ENCODE measurements at regions not wholly inside any gene's neighbourhood (a gene's known extent, or its start where the extent isn't known, plus 50 kb on each side); places are given as distances from the start of the nearest gene placed in this dataset.

DNA sequence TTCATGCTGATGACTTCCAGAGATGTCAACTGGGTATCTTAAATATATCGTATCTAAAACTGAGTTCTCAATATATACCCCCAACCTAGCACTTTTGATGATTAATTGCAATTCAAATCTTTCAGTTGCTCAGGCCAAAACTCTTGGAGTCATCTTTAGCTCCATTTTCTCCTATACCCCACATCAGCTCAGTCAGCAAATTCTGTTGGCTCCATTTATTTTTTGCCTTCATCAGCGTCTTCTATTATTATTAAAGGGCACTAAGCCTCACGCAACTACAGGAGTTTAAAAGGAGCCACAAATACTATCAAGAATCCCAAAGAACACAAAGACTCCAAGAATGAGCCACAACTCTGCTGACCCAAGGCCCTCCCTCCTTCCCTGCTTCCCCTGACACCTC, 134.9 kb downstream of the KCTD12 start:
- DNase-seq (ENCODE audit: low read depth in 3 of 3, low spot score in 2 of 3), result no peak

DNA sequence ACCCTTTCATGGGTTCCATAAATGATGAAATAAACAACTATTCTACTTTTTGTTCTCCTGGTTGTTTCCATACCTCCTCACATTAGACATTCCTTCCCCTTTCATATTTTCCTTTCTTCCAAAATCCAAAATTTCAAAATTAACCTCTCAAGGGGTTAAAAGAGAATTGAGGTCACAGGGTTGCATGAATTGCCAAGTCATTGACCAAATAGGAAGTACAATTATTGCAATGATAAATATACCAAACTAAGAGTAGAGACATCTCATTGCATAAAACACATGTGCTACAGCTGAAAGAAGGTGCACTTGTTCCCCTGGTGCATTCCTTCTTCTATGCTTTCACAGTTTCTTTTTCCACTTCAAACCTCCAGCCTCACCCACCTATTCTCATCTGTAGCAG, 136.1 kb downstream of the KCTD12 start:
- DNase-seq (ENCODE audit: low read depth in 3 of 3, low spot score in 2 of 3), result no peak

DNA sequence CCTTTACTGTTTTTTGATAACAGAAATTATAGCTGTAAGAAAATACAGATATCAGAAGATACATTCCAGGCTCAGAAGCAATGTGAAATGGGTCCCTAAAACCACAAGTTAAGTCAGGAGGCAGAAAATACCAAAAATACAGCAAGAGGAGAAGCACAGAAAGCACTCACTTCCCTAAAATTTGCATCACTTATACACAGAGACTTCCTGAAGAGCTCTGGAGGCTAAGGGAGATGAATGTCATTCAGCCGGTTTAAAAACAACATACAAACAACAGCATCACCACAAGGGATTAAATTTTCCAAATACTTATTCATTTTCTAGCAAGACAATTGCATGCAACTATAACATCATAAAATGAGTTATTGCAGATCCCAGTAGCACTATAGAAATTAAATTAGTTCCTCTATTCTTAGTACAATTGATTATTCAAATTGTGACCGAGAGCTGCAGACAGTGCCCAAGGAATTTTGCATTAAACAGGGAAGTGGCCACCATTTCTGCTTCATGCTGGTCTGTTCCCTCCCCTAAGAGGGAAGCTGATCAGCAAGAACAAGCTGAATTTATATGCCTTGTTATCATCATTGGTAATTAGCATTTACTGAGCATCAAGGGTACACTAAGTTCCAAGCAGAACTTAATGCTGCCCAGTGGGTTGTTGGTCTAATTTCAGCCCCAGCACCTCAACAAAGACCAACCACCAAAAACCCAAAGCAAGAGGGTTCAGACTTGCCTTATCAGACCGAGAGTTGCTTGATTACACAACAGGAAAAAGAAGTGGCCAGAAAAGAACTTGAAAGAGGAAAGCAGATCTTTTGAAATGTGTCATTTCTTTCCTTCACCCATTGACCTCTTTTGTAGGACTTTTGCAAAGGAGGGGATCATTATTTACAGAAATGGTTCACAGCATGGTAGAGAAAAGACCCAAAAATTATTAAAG, 140.7 kb downstream of the KCTD12 start:
- DNase-seq (ENCODE audit: low read depth in 3 of 3, low spot score in 2 of 3), result no peak

DNA sequence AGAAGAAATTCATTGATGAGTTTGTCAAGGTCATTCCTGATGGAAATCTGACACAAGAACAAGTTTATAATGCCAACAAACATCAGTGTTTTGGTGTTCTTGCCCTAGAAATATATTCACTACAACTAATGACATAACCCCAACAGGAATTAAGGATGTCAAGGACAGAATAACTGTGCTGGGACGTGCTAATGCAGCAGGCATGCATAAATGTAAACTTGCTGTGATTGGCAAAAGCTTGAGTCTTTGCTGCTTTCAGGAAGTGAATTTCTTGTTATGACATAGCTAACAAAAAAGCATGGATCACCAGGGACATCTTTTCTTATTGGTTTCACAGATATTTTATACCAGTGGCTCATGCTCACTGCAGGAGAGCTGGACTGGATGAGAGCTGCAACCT, 144.6 kb downstream of the KCTD12 start:
- DNase-seq (ENCODE audit: low read depth in 3 of 3, low spot score in 2 of 3), result no peak

DNA sequence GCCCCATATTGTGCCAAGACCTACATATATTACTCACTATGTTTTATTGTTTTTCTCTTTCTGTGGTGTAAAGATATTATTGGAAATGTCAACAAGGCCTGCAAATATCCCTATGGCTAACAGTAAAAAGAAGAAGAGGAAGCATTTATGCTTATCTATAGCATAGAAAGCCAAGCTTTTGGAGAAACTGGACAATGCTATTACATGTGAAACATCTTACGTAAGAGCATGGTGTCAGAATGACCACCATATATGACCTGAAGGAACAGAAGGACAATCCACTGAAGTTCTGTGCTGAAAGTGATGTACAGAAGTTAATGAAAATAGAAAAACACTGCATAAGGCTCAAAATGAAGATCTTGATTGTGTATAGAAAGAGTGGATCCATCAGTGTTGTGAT, 145.2 kb downstream of the KCTD12 start:
- no peak for DNase-seq (ENCODE audit: low read depth in 3 of 3, low spot score in 2 of 3)

DNA sequence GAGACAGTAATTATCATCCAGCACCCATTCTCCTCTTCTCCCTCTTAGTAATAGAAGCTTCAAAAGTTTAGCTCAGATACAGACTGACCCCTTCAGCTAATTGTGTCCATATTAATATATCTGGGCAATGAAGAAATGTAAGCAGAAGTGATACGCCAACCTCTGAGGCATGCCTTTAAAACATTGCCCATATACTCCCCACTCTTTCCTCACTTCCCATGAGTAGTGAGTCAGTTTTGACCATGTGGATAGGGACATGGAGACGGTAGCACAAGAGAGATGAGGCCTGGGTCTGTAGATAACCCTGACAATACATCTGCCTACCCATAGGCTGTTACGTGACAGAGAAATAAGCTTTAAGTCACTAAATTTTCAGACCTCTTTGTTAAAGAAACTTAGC, 147.6 kb downstream of the KCTD12 start:
- no peak for DNase-seq (ENCODE audit: low read depth in 3 of 3, low spot score in 2 of 3)

DNA sequence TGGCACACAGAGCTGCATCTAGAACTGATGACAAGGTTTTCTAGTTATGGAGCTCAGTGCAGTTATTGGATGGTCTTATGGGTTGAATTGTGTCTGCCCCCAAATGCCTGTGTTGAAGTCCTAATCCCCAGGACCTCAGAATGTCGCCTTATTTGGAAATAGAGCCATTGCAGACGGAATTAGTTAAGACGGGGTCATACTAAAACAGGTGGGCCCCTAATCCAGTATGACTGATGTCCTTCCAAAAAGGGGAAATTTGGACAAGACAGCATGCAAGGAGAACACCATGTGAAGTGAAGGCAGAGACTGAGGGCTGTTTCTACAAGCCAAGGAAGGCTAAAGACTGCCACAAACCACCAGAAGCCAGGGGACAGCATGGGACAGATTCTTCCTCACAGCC, 148.7 kb downstream of the KCTD12 start:
- DNase-seq (ENCODE audit: low read depth in 3 of 3, low spot score in 2 of 3), result no peak

DNA sequence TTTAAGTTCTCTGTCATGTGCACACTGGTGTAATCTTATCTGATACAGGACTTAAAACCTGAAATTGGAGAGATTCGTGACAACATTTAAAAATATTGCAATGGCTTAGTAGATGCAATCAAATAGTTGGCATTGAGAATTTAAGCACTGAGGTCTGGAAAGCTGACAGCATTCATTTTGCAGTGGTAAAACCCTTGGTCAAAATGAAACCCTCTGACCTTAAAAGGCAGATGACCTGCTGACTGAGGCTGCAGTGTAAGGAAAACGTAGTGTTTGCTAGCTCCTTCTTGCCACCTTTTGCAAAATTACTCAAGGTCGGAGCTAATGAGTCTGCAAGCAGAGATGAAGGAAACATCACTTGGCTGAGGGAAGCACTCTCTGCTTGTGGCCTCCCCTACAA, 150.6 kb downstream of the KCTD12 start:
- no peak for DNase-seq (ENCODE audit: low read depth in 3 of 3, low spot score in 2 of 3)

DNA sequence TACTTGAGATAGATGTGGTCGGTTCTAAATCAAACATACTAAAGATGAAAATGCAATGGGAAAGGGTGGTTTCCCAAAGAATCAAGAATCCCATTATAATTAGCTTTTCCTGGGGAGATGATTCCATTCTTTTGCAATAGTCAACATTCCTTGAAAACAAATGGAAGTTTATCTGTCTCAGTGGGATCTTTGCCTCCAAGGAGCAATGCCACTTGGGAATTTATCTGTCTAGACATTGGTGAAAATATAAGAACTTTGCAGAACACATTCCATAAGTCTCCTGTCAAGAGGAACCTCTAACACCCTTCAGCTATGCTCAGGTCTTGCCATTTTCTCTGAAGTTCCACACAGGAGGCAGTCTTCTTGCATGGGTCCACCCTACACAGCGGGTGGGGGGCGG, 152.5 kb downstream of the KCTD12 start:
- no peak for DNase-seq (ENCODE audit: low read depth in 3 of 3, low spot score in 2 of 3)

DNA sequence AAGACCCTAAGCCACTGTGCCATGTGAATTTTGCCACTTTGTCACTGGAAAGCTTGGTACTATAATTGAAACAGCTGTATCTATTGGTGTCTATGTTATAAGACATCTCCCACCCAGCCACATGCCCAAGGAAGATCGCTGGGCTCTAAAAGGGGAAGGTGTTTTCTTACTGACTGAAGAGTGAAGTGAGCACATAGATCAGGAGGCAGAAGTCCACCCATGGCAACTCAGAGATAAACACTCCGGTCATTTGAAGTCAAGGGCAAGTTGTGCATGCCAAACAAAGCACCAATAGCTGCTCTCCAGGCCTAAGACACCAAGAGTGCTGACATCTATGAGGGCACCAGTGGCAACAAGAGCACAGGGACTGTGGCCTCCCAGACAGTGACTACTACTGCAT, 153.8 kb downstream of the KCTD12 start:
- DNase-seq (ENCODE audit: low read depth in 3 of 3, low spot score in 2 of 3), result no peak

DNA sequence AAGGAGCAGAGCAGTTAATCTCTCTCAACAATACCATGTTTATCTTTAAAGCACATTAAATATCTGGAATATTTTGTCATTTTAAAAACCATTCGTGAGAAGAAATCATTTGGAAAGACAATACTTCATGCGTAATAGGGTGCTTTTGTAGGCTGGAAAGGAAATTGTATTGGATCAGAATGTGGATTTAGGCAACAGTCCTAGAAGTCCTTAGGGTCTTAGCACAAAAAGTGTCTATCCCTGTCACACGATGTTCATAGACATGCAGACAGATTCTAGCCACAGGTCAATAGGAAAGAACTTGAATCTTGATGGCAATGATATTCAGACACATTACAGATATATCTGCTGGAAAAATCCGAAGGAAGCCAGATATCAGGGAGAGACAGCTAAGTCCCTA, 156.0 kb downstream of the KCTD12 start:
- no peak for DNase-seq (ENCODE audit: low read depth in 3 of 3, low spot score in 2 of 3)

DNA sequence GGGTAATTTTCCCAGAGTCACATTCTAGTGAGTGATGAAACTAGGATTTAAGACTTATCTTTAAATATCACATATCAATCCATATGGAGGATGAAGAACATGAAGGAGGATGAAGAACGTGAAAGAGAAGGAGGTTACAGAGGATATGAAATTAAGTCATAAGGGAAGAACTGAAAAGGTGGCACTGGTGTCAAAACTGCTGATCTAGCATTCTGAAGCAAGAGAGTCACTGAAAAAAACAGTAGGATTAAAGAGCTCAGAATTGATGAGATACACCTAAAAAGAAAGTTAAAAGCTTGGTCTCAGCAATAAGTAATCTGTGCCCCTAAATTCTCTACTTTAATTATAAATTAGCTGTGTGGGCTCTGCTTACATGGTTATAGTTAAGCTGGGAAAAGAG, 156.5 kb downstream of the KCTD12 start:
- no peak for DNase-seq (ENCODE audit: low read depth in 3 of 3, low spot score in 2 of 3)

DNA sequence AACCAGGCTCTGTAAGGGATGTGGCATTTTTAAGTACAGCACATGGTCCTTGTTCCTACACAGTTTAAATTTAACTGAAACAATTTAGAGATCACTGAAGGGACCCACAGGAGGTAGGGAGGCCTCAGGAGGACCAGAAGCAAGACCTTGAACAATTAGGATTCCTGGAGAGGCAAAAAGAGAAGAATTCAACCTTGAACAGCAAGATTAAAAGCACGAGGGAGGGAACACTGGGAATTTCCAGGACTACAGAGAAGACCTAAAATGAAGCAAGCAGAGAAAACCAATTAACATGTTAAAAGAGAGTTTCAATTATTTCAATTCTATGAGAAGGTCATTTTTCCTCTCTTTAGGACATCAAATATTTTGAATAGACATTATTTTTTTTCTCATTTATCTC, 160.3 kb downstream of the KCTD12 start:
- DNase-seq (ENCODE audit: low read depth in 3 of 3, low spot score in 2 of 3), result no peak

DNA sequence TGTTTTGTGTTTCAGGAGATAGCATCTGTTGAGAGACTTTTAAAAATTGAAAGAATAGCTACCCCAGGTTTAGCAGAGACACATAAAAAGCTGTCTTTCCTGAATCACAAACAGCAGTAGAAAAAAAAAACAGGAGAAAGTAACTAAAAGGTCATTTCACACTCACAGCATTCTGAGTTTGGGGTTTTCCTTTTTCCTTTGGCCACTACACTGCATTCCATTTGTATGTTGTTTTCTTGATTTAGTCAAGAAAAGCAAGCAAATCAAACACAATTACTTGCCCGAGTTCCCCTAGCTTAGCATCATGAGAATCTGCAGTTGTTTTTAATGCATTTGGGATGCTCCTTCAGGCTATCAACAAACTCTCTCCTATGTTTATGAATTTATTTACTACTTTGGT, 161.0 kb downstream of the KCTD12 start:
- DNase-seq (ENCODE audit: low read depth in 3 of 3, low spot score in 2 of 3), result no peak

DNA sequence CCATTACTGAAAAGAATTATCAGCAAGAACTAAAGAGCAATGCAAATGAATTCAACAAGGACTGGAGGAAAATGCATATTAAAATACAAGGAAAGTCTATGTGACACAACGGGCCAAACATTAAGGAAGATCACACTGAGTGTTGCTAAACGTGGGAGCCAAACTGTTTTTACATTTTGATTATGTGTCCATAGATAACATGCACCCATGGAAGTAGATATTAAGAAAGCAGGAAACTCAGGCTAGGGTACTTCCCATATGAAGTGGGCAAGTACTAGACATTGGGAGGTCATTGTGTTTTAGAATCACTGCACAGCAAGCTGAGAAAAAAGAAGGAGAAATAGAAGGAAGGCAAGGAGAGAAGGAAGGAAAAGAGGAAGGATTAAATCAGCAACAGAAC, 161.8 kb downstream of the KCTD12 start:
- DNase-seq (ENCODE audit: low read depth in 3 of 3, low spot score in 2 of 3), result no peak

DNA sequence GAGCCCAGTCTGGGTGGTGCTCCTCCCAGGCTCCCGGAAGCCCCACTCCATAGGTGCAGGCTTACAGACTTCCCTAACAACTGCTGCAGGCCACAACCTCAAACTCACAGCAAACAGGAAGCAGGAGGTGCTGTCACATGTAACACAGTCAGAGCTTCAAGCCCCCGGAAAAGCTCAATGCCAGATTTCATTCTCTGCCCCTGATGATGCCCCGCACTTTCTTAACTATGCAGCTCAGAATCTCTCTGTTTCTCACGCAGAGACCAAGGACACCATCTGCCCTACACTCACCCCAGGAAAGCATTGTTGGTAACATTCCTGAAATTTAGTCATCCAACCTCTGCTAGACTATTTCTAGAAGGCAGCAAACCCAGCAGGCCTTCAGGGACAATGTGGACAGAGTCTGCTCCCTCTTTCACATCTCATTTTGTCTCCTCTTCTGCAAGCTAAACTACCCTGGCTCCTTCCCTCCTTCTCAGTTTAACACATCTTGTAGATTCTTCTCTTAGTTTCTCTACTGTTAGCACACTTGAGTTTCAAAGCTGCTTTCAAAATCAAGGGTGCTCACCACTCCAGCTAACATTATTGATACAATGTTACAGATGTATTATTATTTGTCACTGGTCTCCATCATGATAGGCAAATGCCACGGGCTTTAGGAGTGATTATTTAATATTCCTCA, 162.5 kb downstream of the KCTD12 start:
- no peak for DNase-seq (ENCODE audit: low read depth in 3 of 3, low spot score in 2 of 3)

DNA sequence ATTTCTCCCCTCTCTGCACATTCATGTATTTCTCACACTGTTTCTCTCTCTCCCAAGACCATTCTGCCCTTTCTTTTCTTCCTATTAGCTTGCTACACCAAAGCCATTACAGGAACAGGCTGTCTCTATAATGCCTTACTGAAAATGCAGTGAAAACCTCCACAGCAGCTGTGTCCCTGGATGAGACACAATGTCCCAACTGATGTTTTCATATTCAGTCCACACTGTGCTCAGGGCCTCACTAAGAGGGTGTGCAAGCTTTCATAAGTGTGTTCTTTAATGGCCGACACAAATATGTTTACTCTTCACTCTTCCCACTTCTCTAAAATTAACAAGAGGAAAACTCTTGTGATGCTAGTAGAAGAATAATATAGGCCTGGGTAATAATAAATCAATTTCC, 163.4 kb downstream of the KCTD12 start:
- no peak for DNase-seq (ENCODE audit: low read depth in 3 of 3, low spot score in 2 of 3)

DNA sequence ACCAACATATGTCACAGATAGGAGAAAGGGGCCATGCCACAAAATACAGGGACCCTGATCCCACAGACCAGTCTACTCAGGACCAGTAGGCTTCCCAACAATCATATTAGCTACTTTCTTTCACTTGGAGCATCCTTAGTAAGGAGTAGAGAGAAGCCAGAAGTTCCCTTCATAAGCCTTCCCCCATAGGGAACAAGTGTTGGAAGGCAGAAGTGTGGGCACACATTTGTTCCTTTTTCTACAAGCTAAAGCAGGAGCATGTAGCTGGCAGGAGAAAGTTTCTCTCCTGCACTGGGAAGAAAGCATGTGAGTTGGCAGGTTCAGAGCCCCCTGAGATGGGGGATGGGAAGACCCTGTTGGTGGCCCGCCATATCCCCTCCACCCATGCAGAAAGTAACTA, 165.4 kb downstream of the KCTD12 start:
- no peak for DNase-seq (ENCODE audit: low read depth in 3 of 3, low spot score in 2 of 3)

DNA sequence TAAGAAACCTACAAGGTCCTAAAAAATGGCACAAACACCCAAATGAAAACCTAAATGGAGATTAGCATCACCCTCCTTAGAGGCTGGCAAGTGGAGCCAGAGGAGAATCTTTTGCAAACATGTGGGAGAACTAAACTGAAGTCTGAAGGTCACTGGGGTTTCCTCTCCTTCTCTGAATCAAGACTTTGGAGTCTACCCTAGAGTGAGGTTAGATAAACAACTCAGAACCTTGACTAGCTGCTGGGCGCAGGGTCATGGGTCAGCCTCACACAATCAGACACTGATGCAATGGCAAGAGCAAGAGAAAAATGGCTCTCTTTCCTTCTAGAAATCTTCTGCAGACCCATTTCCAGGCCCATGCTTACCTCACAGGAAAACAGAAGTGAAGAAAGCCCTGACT, 165.8 kb downstream of the KCTD12 start:
- no peak for DNase-seq (ENCODE audit: low read depth in 3 of 3, low spot score in 2 of 3)

DNA sequence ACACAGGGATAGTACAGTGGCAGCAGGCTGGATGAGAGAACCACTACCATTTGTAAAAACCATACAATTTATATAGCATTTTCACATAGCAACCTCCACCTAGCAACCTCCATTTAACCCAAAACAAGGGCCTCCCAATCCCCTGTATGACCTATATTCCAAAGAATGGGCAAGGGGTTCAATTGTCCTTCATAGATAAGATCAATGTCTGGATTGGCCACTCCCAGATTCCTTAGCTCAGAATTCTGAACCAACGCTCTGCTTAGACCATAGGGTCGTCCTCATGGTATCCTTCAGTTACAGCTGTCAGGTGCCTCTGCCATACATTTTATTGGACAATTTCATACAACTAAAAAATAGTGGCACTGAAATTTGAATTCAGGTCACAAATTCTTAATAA, 166.2 kb downstream of the KCTD12 start:
- DNase-seq (ENCODE audit: low read depth in 3 of 3, low spot score in 2 of 3), result no peak

DNA sequence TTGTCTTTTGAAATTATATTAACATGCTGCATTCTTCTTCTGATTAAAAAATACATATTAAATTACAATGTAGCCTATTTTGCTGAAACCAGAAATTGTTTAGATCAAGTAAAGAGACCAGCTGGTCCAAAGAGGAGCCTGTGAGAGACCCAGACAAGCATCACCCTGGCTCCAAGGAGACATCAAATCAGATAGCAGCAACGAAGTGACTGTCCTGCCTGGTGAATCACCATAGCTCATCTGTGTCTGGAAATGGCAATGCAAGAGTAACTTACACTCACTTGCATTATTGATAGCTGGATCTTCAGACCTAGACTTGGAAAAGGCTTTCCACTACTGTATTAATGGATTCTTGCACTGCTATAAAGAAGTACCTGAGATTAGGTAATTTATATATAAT, 169.1 kb downstream of the KCTD12 start:
- DNase-seq (ENCODE audit: low read depth in 3 of 3, low spot score in 2 of 3), result no peak

DNA sequence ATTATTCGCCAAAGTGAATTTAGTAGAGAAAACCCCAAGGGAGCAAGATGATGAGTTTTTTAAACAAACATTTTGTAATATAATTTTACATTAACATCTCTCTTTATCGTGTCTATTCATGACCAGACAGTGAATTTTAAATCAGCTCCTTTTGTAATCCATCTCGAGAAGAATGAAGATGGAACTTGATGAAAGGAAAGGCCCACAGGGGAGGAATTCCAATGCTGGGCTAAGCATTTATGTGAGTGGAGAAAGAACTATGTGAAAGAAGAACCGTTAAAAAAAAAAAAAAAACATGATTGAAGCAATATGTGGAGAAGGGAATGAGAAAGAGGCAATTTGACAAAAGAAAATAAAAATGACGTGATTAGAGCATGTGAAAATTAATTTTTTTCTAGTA, 170.6 kb downstream of the KCTD12 start:
- DNase-seq (ENCODE audit: low read depth in 3 of 3, low spot score in 2 of 3), result no peak
